ENCODE measurements at regions not wholly inside any gene's neighbourhood (a gene's known extent, or its start where the extent isn't known, plus 50 kb on each side); places are given as distances from the start of the nearest gene placed in this dataset.

DNA sequence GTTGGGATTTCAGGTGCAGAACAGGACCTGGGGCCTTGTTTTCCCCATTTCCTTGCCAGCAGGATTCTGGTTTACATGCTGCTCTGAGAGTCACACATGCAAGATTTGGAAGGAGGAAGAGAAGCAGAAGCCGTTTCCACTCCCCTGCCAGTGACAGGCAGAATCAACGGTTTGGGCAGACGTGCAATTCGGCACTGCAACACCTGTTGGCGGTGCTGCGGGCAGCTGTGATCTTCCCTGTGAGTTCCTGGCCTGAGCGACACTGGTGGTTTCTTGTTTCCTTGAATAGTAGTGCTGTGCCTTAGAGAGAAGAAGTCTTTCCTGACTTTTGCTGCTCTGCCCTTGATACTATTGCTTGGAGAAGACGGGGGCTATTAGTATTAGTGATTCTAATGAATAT, 1126.2 kb downstream of the TYW1 start:
- Histone ChIP-seq H3K4me1 (ENCODE audit: control insufficient read depth, insufficient read depth, low read length) (no peaks in the 10 kb centered on the region), H3K36me3 (ENCODE audit: insufficient read depth, low read length) (no peaks in the 10 kb centered on the region), H3K4me2 (ENCODE audit: low read length) (no peak overlapping the region), H3K9me3 (replicated peaks; ENCODE audit: low read length) (peaks cover 21% of the 10 kb centered on the region), H3K27me3 (ENCODE audit: control insufficient read depth, insufficient read depth, low read length) (no peaks in the 10 kb centered on the region), H3K9ac (ENCODE audit: low read depth, low read length) (no peak overlapping the region), H3K4me3 (ENCODE audit: low read length) (no peak overlapping the region)

DNA sequence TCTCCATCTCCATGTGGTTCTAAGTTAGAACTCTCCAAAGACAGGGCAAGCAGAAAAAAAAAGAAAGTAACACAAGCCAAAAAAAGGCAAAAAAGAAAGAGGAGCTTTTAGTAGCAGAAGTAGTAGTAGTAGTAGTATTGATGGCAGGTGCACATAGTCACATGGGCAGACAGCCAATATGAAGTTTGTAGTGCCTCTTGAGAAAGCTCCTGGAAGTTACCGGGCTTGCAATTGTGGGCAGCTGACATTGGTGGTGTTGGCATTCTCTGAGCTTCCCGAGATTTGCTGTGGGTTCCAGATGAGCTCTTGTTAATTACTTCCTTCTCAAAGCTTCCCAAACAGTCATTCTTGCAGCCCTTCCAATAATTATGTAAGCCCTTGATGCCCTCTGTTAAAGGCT, 1128.5 kb downstream of the TYW1 start:
- no peaks in the 10 kb centered on the region for H3K36me3 ChIP-seq (ENCODE audit: insufficient read depth, low read length)
- no peak overlapping the region for H3K9ac ChIP-seq (ENCODE audit: low read depth, low read length)
- no peaks in the 10 kb centered on the region for H3K4me1 ChIP-seq (ENCODE audit: control insufficient read depth, insufficient read depth, low read length)
- H3K27me3 ChIP-seq (ENCODE audit: control insufficient read depth, insufficient read depth, low read length): no peaks in the 10 kb centered on the region
- H3K4me3 ChIP-seq (ENCODE audit: low read length): no peak overlapping the region
- H3K4me2 ChIP-seq (ENCODE audit: low read length): no peak overlapping the region
- peaks cover 11% of the 10 kb centered on the region for H3K9me3 ChIP-seq (replicated peaks; ENCODE audit: low read length)

DNA sequence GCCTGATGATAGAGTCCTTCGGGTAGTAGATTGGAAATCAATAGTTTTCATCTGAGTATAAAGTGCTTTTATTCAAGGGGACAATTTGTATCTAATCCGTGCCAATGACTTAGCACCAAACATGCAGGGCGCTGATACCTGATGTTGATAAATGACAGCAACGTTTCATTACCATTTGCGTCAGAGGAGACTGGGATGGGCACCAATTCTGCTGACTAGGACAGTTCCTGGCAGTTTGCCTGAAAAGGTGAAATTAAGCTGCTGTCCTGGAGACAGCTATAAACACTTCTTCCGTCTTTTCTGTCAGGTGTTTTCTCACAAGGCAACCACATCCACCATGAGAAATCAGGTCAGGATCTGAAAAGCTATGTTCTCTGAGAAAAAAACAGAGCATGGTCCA, 1136.4 kb downstream of the TYW1 start:
- no peaks in the 10 kb centered on the region for H3K27me3 ChIP-seq (ENCODE audit: control insufficient read depth, insufficient read depth, low read length)
- no peaks in the 10 kb centered on the region for H3K9me3 ChIP-seq (replicated peaks; ENCODE audit: low read length)
- H3K36me3 ChIP-seq (ENCODE audit: insufficient read depth, low read length): no peaks in the 10 kb centered on the region
- H3K4me3 ChIP-seq (ENCODE audit: low read length): no peak overlapping the region
- H3K4me2 ChIP-seq (ENCODE audit: low read length): no peak overlapping the region
- no peak overlapping the region for H3K9ac ChIP-seq (ENCODE audit: low read depth, low read length)
- no peaks in the 10 kb centered on the region for H3K4me1 ChIP-seq (ENCODE audit: control insufficient read depth, insufficient read depth, low read length)

DNA sequence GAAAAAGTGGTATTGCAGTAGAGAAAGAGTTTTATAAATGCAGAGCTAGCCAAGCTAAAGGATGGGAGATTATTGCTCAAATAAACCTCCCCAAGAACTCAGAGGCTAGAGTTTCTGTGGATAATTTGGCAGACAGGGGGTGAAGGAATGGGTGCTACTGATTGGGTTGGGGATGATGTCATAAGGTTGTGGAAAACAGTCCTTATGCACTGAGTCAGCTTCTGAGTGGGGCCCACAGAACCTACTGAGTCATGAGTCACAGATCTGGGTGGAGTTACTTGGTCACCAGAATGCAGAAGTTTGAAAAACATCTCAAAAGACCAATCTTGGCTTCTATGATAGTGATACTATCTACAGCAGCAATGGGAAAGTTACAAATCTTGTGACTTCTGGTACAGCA, 1146.7 kb downstream of the TYW1 start:
- Histone ChIP-seq H3K4me2 (ENCODE audit: low read length) (no peak overlapping the region), H3K9ac (ENCODE audit: low read depth, low read length) (no peak overlapping the region), H3K4me1 (ENCODE audit: control insufficient read depth, insufficient read depth, low read length) (no peaks in the 10 kb centered on the region), H3K9me3 (replicated peaks; ENCODE audit: low read length) (peaks cover 6% of the 10 kb centered on the region), H3K36me3 (ENCODE audit: insufficient read depth, low read length) (no peaks in the 10 kb centered on the region), H3K4me3 (ENCODE audit: low read length) (no peak overlapping the region), H3K27me3 (ENCODE audit: control insufficient read depth, insufficient read depth, low read length) (no peaks in the 10 kb centered on the region)

DNA sequence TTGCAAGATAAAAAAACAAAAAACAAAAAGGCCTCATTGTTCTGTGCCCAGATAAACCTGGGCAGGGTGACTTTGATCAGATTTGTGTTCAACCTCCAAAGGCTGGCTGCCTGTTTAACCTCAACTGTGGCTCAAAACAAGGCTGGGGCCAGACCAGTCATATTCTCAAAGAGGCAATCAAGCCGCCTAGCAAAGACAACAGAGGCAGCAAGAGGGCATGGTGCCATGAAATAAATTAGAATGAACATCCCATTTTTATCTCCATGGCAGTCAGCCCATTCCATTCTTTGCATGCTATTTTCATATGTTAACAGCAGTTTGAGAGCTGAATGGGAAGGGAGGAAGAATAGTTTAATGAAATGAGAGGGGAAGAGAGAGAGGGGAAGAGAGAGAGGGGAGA, 1150.3 kb downstream of the TYW1 start:
- Histone ChIP-seq H3K27me3 (ENCODE audit: control insufficient read depth, insufficient read depth, low read length) (no peaks in the 10 kb centered on the region), H3K9me3 (replicated peaks; ENCODE audit: low read length) (peaks cover 6% of the 10 kb centered on the region), H3K9ac (ENCODE audit: low read depth, low read length) (no peak overlapping the region), H3K36me3 (ENCODE audit: insufficient read depth, low read length) (no peaks in the 10 kb centered on the region), H3K4me3 (ENCODE audit: low read length) (no peak overlapping the region), H3K4me2 (ENCODE audit: low read length) (no peak overlapping the region), H3K4me1 (ENCODE audit: control insufficient read depth, insufficient read depth, low read length) (no peaks in the 10 kb centered on the region)

DNA sequence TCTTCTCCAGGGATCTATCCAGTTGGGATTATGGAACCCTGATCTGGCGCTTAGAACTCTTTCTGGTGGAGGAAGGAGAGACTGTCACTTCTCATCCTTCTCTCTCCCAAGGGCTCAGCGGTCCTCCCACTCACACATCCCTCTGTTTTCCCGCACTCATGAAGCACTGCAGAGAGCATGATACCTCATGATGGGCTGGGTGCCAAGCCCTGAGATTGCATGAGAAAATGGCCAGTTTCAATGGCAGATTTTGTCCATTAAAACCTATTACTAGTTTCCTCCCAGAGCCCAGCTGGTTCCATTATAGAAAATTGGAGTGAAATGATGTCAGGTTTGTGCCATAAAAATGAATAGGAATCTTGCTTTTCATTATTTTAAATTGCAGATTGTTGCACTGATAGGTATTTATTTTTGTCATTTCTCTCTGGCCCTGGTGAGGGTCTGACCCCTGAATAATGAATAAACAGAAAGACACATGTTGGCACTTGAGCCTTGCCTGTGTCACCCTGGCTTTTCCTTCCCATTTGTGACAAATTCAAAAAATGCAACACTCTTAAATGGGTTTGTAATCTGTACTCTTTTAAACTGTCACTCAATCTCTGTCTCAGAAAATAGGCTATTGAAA, 1151.1 kb downstream of the TYW1 start:
- Histone ChIP-seq H3K36me3 (ENCODE audit: insufficient read depth, low read length) (no peaks in the 10 kb centered on the region), H3K9me3 (replicated peaks; ENCODE audit: low read length) (peaks cover 6% of the 10 kb centered on the region), H3K4me1 (ENCODE audit: control insufficient read depth, insufficient read depth, low read length) (no peaks in the 10 kb centered on the region), H3K4me2 (ENCODE audit: low read length) (no peak overlapping the region), H3K4me3 (ENCODE audit: low read length) (no peak overlapping the region), H3K9ac (ENCODE audit: low read depth, low read length) (no peak overlapping the region), H3K27me3 (ENCODE audit: control insufficient read depth, insufficient read depth, low read length) (no peaks in the 10 kb centered on the region)

DNA sequence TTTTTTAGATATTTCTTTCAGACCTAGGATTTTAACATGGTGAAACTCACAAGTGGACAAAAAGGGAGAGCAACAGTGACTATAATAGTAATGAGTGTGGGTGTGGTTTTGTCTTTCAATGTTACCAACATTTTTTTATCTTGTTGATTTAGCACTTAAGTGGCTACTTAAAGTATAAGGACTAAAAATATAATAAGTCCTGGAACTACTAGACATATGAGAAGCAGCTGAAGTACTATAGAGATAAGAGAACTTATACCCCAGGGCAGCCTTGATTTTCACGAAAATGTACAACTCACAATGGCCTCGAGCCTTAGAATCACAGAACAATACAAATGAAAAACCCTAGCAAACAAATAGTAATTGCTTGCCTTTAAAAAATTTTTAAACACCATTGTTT, 1151.8 kb downstream of the TYW1 start:
- H3K36me3 ChIP-seq (ENCODE audit: insufficient read depth, low read length): no peaks in the 10 kb centered on the region

DNA sequence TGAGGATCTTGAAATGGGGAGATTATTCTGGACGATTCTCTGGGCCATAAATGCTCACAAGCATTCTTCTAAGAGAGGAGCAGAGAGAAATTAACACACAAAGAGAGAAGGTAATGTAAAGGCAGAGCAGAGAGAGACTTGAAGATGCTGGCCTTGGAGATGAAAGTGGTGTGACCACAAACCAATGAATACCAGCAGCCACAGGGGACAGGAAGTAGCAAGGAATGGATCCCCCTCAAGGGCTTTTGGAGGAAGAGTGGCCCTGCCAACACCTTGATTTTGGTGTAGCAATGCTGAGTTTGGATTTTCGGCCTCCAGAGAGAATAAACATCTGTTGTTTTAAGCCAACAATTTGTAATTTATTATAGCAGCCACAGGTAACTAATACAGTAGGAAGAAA, 1155.6 kb downstream of the TYW1 start:
- H3K36me3 ChIP-seq (ENCODE audit: insufficient read depth, low read length): no peaks in the 10 kb centered on the region
- peaks cover 3% of the 10 kb centered on the region for H3K9me3 ChIP-seq (replicated peaks; ENCODE audit: low read length)
- H3K4me1 ChIP-seq (ENCODE audit: control insufficient read depth, insufficient read depth, low read length): no peaks in the 10 kb centered on the region
- H3K9ac ChIP-seq (ENCODE audit: low read depth, low read length): no peak overlapping the region
- no peaks in the 10 kb centered on the region for H3K27me3 ChIP-seq (ENCODE audit: control insufficient read depth, insufficient read depth, low read length)
- H3K4me2 ChIP-seq (ENCODE audit: low read length): no peak overlapping the region
- no peak overlapping the region for H3K4me3 ChIP-seq (ENCODE audit: low read length)

More for the DNA sequence above, 1151.8 kb downstream of the TYW1 start:
- Histone ChIP-seq H3K4me1 (ENCODE audit: control insufficient read depth, insufficient read depth, low read length) (no peaks in the 10 kb centered on the region), H3K9me3 (replicated peaks; ENCODE audit: low read length) (peaks cover 3% of the 10 kb centered on the region), H3K4me2 (ENCODE audit: low read length) (no peak overlapping the region), H3K27me3 (ENCODE audit: control insufficient read depth, insufficient read depth, low read length) (no peaks in the 10 kb centered on the region), H3K9ac (ENCODE audit: low read depth, low read length) (no peak overlapping the region), H3K4me3 (ENCODE audit: low read length) (no peak overlapping the region)

DNA sequence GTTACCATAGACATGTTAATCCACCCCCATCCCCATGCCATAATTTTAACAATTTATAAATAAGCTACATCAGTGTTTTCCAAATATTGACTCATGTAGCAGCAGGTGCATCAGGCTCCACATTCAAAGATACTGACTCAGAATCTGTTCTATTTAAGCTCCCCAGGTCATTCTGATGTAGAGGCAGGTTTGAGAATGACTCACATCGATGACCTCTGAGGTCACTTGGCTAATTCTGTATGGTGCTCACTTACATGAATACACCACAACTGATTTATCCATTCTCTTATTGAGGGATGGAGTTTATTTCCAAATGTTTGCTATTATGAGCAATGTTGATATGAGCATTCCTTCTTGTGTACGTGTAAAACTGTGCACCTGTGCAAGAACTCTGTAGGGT, 1159.0 kb downstream of the TYW1 start:
- Histone ChIP-seq H3K9me3 (replicated peaks; ENCODE audit: low read length) (no peaks in the 10 kb centered on the region), H3K4me2 (ENCODE audit: low read length) (no peak overlapping the region), H3K4me3 (ENCODE audit: low read length) (no peak overlapping the region), H3K27me3 (ENCODE audit: control insufficient read depth, insufficient read depth, low read length) (no peaks in the 10 kb centered on the region), H3K4me1 (ENCODE audit: control insufficient read depth, insufficient read depth, low read length) (no peaks in the 10 kb centered on the region), H3K36me3 (ENCODE audit: insufficient read depth, low read length) (no peaks in the 10 kb centered on the region), H3K9ac (ENCODE audit: low read depth, low read length) (no peak overlapping the region)

DNA sequence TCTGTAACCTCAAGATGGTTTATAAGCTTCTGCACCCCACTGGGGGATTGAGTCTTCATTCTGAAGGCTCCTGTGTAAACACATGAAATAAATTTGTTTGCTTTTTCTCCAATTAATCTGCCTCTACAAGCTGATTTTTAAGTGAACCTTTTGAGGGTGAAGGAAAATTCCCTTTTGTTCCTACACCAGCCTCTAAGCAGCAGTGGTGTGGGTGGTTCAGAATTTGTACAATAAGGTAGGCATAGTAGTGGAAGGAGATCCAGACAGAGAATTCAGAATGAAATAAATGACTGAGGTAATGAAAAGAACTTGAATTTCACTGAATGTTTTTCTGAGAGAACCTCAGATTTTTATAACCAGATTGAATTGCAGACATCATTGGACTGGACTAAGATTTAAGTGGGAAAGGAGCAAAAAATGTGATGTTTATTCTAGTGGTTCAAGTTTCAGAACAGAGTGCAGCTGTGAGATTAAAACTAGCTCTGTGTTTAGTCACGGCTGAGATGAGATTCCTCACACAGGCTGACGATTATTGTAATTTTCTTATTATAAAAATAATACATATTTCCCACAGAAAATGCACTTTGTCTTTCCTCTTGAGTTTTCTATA, 1162.2 kb downstream of the TYW1 start:
- Histone ChIP-seq H3K9me3 (replicated peaks; ENCODE audit: low read length) (no peaks in the 10 kb centered on the region), H3K9ac (ENCODE audit: low read depth, low read length) (no peak overlapping the region), H3K36me3 (ENCODE audit: insufficient read depth, low read length) (no peaks in the 10 kb centered on the region), H3K4me2 (ENCODE audit: low read length) (no peak overlapping the region), H3K27me3 (ENCODE audit: control insufficient read depth, insufficient read depth, low read length) (no peaks in the 10 kb centered on the region), H3K4me1 (ENCODE audit: control insufficient read depth, insufficient read depth, low read length) (no peaks in the 10 kb centered on the region), H3K4me3 (ENCODE audit: low read length) (no peak overlapping the region)

DNA sequence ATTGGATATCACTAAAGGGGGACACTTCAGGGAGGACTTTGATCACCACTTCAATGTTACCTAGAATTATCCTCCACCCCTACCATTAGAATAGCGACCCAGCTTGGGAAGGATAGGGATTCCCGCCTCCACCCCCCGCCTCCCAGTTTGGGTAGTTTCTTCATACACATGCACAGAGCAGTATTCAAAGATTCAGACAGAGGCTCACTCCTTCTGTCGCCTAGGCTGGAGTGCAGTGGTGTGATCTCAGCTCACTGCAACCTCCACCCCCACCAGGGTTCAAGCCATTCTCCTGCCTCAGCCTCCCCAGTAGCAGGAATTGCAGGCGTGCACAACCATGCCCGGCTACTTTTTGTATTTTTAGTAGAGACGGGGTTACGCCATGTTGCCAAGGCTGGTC, 1166.1 kb downstream of the TYW1 start:
- no peaks in the 10 kb centered on the region for H3K36me3 ChIP-seq (ENCODE audit: insufficient read depth, low read length)
- no peak overlapping the region for H3K9ac ChIP-seq (ENCODE audit: low read depth, low read length)
- no peak overlapping the region for H3K4me3 ChIP-seq (ENCODE audit: low read length)
- H3K9me3 ChIP-seq (replicated peaks; ENCODE audit: low read length): no peaks in the 10 kb centered on the region
- no peaks in the 10 kb centered on the region for H3K4me1 ChIP-seq (ENCODE audit: control insufficient read depth, insufficient read depth, low read length)
- no peak overlapping the region for H3K4me2 ChIP-seq (ENCODE audit: low read length)
- H3K27me3 ChIP-seq (ENCODE audit: control insufficient read depth, insufficient read depth, low read length): no peaks in the 10 kb centered on the region

DNA sequence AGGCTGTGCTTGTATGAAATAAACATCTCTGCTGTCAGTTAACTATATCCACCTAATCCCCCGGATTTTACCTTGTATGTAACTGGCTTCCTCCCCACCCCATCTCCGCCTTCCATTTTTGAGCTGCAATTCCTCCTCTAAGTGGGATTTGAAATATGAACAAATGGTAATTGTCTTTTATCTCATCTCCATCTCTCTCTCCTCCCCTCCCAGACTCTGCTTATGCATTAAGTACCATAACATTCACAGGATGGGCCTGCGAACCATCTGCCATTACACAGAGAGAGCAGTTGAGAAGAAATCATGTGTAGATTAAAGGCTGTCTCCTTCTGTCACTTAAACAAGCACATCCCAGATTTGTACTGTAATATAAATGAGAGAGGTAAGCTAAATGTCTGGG, 1169.9 kb downstream of the TYW1 start:
- no peak overlapping the region for H3K9ac ChIP-seq (ENCODE audit: low read depth, low read length)
- H3K36me3 ChIP-seq (ENCODE audit: insufficient read depth, low read length): no peaks in the 10 kb centered on the region
- no peaks in the 10 kb centered on the region for H3K4me1 ChIP-seq (ENCODE audit: control insufficient read depth, insufficient read depth, low read length)
- H3K4me3 ChIP-seq (ENCODE audit: low read length): no peak overlapping the region
- no peaks in the 10 kb centered on the region for H3K27me3 ChIP-seq (ENCODE audit: control insufficient read depth, insufficient read depth, low read length)
- no peaks in the 10 kb centered on the region for H3K9me3 ChIP-seq (replicated peaks; ENCODE audit: low read length)
- no peak overlapping the region for H3K4me2 ChIP-seq (ENCODE audit: low read length)

Measured in skeletal muscle satellite cell (primary cell).